ENCODE measurements at regions not wholly inside any gene's neighbourhood (a gene's known extent, or its start where the extent isn't known, plus 50 kb on each side); places are given as distances from the start of the nearest gene placed in this dataset.
"Not testable (repeated sequence)": the region's sequence is repeated elsewhere in the genome, so short reads cannot be mapped to it uniquely, and the experiment has no call there.

GRCh38 chr2:21774691-21775368 lies 651.1 kb downstream of the TDRD15 start:
- no peak for DNase-seq

DNA sequence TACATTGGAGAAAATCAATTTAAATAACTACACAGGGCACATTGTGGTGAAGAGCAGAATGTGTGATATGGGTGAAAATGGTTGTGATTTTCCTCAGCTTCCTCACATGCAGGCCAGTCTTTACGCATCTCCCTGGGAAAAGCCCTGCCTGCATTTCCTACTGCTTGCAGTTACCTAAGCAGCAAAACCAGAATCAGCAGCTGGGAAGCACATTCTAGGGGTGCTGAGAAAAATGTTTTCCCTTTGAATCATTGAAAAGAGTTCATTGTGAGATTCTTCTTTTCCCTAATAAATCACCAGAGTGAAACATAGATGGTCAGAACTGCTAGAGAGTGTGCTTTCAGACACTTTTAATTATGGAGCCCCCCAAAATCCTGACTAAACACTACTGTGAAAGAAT lies 656.0 kb downstream of the TDRD15 start:
- DNase-seq: no peak

DNA sequence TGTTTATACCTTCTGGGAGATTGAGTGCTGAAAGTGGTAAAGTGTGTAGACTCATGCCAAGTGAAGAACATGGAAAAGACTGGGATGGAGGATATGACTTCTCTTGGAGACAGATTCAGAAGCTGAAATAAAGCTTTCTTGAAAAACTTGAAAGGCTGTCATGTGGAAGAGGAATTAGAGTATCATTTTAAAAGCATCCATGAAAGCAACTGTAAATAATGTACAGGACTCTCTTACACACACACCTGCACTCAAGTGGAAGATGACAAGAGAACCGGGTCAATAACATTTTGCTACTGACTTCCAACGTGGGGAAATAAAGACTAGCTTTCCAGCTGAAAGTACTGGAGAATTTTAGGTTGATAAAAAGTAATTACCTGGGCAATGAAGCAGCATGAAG lies 658.2 kb downstream of the TDRD15 start:
- DNase-seq: no peak

GRCh38 chr2:21782866-21783265 lies 659.1 kb downstream of the TDRD15 start:
- no peak for DNase-seq

DNA sequence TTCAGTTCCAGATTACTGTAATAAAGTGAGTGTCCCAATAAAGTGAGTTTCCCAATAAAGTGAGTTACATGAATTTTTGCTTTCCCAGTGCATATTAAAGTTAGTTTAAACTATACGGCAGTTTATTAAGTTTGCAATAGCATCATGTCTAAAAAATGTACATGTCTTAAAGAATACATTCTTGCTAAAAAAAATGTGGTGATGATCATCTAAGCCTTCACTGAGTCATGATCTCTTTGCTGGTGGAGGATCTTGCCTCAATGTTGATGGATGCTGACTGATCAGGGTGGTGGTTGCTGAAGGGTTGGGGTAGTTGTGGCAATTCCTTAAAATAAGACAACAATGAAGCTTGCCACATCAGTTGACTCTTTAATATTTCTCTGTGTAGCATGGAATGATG lies 664.2 kb downstream of the TDRD15 start:
- no peak for DNase-seq

DNA sequence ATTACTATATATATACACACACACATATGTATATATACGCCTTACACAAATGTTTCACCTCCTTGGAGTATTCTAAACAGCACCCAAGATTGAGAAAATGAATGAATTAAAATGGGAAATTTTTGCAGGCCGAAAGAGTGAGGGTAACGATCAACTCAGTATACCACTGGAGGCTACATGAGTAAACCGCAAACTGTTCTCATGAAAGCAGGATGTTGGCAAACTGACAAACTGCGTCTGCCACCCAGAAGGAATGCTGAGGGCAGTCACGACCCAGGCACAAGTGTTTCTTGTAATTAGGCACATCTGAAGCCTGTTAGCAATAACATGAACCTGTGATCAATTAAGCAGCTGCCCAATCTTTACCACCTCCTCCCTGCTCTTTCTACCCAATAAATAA lies 666.5 kb downstream of the TDRD15 start:
- not testable (repeated sequence) for DNase-seq

DNA sequence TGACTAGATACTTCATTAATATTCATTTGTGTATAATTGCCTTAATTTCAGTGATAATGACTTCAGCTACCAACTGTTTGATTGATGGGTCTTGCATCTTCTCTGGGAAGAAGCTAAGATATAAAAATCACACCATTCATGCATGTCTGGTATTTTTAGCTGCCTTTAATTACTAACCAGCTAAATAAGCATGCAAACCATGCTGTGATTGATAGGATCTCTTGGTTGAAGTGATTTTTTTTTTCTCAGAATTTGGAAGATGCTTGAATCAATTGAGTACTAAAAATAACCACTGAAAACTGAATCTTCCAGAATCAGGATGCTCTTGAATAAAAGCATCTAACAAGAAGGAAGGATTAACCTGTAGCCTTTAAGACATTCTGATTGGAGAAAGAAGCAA lies 668.8 kb downstream of the TDRD15 start:
- no peak for DNase-seq

DNA sequence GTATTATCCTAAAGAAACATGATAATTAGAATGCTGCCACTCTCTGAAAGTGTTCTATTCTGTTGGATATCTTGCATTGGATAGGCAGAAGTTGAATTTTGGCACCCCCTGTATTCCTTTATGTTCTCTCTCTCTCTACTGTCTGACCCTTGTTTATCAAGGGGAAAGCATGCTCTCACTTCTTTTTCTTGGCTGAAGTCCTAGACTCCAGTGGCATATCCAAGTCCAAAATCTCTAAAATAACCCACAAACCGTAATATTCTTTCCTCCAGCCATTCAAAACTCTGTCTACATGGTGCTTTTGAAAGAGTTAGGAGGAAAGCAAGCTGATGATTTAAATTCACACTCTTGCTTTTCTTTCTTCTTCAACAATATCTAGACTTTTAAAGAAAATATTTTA lies 669.7 kb downstream of the TDRD15 start:
- no peak for DNase-seq

DNA sequence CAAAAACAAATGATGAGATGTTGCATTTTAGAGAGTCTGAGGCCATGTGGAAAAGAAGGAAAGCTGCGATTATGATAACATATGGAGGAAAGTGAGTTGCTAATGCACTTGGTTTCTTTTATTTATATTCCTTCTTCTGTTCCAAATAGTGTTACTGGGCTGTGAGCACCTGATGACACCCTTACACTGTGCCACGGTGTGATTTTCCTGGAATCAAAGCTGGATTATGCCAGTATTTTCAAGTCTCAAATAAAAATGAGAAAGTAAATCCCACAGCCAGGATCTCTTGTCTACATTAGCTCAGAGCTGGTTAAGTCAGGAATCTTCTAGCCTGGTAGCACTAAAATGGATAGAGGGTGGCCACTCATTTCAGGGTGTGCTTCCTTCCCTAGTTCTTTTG lies 670.8 kb downstream of the TDRD15 start:
- no peak for DNase-seq

DNA sequence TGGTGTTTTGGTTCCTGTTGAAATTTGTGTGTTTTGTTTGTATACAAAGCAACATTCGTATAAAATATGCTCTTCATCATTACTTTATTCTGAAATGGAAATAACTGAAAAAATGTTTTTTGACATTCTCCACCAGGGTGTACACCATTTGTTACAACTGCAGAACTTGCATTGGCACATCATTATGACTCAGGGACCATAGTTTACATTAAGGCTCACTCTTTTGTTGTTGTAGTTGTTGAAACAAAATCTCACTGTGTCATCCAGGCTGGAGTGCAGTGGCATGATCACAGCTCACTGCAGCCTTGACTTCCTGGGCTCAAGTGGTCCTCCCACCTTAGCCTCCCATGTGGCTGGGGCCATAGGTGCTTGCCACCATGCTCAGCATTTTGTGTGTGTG lies 676.6 kb downstream of the TDRD15 start:
- DNase-seq: no peak

DNA sequence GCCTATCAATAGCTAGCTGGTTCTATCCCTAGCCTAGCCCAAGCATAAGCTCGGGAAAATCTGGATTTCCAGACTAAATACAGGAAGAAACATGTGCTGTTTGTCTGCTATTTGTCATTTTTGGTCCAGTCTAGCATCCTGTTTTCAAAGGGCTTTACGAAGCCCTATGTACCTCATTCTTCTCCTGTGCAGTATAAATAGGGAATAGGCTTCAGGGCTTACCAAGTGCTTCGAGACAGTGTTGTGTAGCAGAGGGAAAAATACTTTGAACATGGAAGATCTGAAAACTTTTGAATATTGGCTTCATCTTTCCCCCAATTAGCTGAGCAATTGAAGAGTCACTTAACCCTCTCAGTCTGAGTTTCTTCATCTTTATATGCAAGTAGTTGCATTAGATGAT lies 679.8 kb downstream of the TDRD15 start:
- no peak for DNase-seq

- DNase-seq: no peak
These were observed 680.4 kb downstream of the TDRD15 start for GRCh38 chr2:21804151-21804550.

DNA sequence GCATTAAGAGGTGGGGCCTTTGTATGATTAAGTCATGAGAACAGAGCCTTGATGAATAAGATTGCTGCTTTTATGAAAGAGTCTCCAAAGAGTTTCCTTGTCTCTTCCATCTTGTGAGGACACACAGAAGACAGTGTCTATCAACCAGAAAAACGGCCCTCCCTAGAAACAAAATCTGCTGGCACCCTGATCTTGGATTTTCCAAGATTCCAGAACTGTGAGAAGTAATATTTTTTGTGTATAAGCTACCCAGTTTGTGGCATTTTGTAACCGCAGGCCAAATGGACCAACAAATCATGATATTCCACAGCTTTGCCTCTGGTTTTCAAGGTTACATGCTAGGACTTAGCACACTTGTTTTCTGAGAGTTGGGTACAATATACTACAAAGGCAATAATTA lies 687.8 kb downstream of the TDRD15 start:
- DNase-seq: no peak

GRCh38 chr2:21812766-21813165 lies 689.0 kb downstream of the TDRD15 start:
- no peak for DNase-seq

DNA sequence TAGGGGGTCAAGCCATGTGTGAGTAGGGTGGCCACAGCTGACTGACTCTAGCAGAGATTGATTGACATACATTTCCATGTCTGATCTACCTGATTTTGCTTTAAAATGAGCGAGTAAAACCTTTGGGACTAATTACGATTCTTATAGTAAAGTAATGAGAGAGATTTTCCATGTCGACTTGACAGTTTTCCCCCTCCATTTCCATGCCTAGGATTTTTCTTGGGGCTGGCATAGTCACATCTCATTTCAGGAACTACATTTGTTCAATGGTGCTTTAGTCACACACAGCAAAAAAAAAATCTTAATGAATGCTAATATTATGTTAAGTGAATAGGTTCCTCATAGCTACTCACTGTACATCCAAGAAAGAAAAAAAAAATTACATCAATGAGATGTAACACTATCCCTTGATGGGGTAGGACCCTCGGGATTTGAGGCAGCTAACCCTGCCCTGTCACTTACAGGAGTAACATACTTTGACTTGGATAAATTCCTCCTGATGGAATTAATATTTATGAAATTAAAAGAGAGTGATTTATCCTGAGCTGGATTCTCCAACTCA lies 690.9 kb downstream of the TDRD15 start:
- DNase-seq: no peak

- peak in 4 of 51 donors; percentile 0 to 2 (median 2) for DNase-seq
These were observed 694.5 kb downstream of the TDRD15 start for GRCh38 chr2:21818212-21818795.

DNA sequence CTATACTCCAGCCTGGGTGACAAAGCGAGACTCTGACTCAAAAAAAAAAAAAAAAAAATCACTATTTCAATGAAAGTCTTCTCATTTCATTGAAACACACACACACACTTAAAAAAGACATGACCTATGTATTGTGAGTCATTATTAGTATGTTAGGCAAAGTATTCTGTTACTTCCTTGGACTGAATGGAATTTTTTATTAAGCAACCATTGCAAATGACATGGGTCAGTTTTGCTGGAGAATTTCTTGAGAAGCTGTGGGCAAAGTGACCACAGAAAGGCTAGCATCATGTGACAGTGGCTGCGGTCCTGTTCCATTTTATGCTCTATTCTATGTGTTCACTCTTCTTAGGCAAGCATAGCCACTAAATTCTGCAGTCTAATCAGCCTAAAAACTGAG lies 695.7 kb downstream of the TDRD15 start:
- DNase-seq: no peak

GRCh38 chr2:21820271-21820670 lies 696.5 kb downstream of the TDRD15 start:
- no peak for DNase-seq

- no peak for DNase-seq
These were observed 698.0 kb downstream of the TDRD15 start for GRCh38 chr2:21821672-21822227.

DNA sequence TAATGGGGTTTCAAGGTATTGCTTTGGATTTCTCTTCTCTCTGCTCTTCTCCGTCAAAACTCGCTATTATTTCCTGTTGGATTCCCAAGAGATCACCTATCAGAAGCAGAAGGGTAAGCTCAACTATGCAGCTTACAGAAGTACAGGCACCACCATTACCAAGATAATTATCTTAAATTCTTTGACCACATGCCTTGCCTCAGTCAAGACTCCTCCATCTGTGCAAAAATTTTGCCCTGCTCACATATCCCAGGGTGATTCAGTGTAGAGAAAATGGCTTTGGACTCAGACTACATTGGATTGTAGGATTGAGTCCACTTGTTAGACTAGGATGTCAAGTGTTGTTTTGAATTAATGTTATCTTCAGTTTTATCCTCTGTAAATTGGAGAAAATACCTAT lies 698.7 kb downstream of the TDRD15 start:
- DNase-seq: no peak

- no peak for DNase-seq
These were observed 710.0 kb downstream of the TDRD15 start for GRCh38 chr2:21833767-21834166.

DNA sequence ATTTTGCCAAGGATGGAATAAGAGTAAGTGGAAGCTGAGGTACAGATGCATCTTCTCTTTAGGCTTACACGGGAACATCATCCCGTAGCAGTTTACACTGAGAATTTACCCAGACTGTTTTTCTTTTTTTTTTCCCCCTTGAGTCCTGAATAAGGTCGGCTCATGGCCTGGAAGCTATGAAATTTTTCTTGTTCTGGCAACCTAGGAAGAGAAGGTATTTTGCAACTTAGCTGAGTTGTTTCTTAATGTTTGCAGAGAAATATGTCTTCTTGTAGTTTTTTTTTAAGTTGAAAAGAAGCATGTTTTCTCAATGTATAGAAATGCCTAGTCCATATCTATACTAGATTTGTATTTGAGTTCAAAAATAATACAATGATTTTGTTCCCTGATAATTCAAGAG lies 712.5 kb downstream of the TDRD15 start:
- DNase-seq: no peak

DNA sequence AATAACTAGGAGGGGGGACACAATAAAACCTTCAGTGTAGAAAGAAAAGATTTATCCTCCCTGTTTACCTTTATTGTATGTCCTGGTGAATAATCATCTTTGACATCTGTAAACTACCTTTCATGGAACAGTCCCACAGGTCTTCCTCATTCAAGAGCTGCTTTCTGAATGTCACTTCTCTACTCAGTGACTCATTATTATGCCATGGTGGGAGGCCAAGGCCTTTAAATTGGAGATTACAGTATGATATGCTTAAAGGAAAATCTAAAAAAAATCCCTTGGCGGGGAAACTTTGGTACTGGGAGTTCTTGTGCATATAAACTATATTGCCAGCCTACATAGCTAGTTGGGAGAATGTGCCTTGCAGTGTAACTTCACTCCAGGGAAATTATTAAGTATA lies 713.0 kb downstream of the TDRD15 start:
- DNase-seq: no peak

All from hypothalamus (tissue), 51 donors.